B cell (primary cell): ENCODE measurements at regions not wholly inside any gene's neighbourhood (a gene's known extent, or its start where the extent isn't known, plus 50 kb on each side); places are given as distances from the start of the nearest gene placed in this dataset.

Experiments used
- EZH2 ChIP-seq: IDR thresholded peaks from 2 replicates; pipeline ENCODE4 v1.6.1; 2012; ENCODE audit warnings: borderline replicate concordance, low read depth, mild to moderate bottlenecking, moderate library complexity, low read length; ENCODE audit not compliant: insufficient read depth, poor library complexity, severe bottlenecking
- TF ChIP-seq, protein P1 (sequence below): fragments of 200-600 bp; IDR thresholded peaks from one replicate; pipeline ENCODE4 v1.8.0; 2022; ENCODE audit warnings: antibody characterized with exemption, mild to moderate bottlenecking

DNA sequence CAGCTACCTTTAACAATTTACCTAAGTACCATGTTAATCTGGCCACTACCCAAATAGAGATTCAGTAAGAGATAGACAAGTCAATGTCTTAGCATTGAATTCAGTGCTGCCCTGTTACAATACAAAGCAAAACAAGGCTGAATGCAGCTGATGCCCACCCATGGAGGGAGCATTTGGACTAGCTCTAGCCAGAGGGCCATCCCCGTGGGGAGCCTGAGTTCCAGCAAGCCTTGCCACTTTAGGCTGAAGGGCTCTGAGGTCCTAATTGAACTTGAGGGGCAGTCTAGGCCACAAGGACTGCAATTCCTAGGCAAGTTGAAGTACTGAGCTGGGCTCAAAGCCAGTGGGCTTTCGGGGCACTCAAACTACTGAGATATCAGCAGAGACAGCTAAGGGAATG, 265.9 kb downstream of the EFHB start:
- TF ChIP-seq EZH2 = no peak
- TF ChIP-seq, protein P1, sequence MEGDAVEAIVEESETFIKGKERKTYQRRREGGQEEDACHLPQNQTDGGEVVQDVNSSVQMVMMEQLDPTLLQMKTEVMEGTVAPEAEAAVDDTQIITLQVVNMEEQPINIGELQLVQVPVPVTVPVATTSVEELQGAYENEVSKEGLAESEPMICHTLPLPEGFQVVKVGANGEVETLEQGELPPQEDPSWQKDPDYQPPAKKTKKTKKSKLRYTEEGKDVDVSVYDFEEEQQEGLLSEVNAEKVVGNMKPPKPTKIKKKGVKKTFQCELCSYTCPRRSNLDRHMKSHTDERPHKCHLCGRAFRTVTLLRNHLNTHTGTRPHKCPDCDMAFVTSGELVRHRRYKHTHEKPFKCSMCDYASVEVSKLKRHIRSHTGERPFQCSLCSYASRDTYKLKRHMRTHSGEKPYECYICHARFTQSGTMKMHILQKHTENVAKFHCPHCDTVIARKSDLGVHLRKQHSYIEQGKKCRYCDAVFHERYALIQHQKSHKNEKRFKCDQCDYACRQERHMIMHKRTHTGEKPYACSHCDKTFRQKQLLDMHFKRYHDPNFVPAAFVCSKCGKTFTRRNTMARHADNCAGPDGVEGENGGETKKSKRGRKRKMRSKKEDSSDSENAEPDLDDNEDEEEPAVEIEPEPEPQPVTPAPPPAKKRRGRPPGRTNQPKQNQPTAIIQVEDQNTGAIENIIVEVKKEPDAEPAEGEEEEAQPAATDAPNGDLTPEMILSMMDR = no peak
